AG04450 (cell line): ENCODE measurements at regions not wholly inside any gene's neighbourhood (a gene's known extent, or its start where the extent isn't known, plus 50 kb on each side); places are given as distances from the start of the nearest gene placed in this dataset.

ENCODE experiments used
- CTCF ChIA-PET: fragments of 300-600, 350-600 bp; formaldehyde crosslinking; extraction: SDS; loops from one replicate; lab custom pipeline; 2022; ENCODE audit warnings: antibody characterized with exemption, inconsistent platforms; lab: Charles Lee
- POLR2A ChIA-PET: fragments of 350-600 bp; formaldehyde crosslinking; extraction: SDS; loops from one replicate; lab custom pipeline; 2021; ENCODE audit warnings: antibody characterized with exemption, inconsistent platforms; lab: Yijun Ruan, JAX
- DNase-seq: peaks from one replicate; pipeline ENCODE4 v3.0.0-alpha.2; 2011; ENCODE audit warnings: low read depth, low spot score
- H3K27ac ChIP-seq: one replicate; pipeline ENCODE4 v1.5.1; 2012; ENCODE audit warnings: low read depth, low read length, control low read depth
- H3K27me3 ChIP-seq: one replicate; pipeline ENCODE4 v1.6.0; 2012; ENCODE audit warnings: low read length; ENCODE audit not compliant: control insufficient read depth, insufficient read depth
- H3K4me3 ChIP-seq: 2 replicates; pipeline ENCODE4 v1.5.1; 2011; ENCODE audit warnings: mild to moderate bottlenecking, low read depth, low read length, control low read depth
- H3K9me3 ChIP-seq: 2 replicates; pipeline ENCODE4 v1.5.1; 2012; ENCODE audit warnings: low read length; ENCODE audit not compliant: control insufficient read depth, insufficient read depth
- TF ChIP-seq, protein P1 (sequence below): IDR thresholded peaks from 2 replicates; pipeline ENCODE4 v1.5.1; 2011; ENCODE audit warnings: low read depth, low read length, control low read depth, inconsistent platforms

DNA sequence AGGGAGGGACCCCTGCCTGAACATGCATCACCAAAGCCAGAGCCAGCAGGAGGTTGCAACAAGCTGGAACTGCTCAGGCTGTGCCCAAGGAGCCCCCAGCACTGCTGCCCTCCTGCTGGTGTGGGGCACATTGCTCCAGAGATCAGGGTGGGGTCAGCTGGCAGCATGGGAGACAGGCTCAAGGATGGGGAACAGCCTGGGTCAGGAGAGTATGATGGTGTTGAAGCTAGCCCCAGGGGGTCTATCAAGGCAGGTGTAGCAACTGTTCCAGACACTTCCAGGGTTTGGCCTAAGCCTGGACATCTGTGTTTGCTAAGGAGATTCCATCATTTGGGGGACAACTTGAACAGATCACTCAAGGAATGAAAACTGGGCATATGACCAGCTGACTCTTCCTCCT lies 133.1 kb downstream of the ATPSCKMT start:
- CTCF ChIA-PET = no interaction called here
- POLR2A ChIA-PET = no interaction called here
- DNase-seq = no peak
- H3K9me3 ChIP-seq = no peaks in the 10 kb centered on the region; the same call in 1 of the 2 replicates
- no peak overlapping the region for H3K4me3 ChIP-seq
- TF ChIP-seq, protein P1, sequence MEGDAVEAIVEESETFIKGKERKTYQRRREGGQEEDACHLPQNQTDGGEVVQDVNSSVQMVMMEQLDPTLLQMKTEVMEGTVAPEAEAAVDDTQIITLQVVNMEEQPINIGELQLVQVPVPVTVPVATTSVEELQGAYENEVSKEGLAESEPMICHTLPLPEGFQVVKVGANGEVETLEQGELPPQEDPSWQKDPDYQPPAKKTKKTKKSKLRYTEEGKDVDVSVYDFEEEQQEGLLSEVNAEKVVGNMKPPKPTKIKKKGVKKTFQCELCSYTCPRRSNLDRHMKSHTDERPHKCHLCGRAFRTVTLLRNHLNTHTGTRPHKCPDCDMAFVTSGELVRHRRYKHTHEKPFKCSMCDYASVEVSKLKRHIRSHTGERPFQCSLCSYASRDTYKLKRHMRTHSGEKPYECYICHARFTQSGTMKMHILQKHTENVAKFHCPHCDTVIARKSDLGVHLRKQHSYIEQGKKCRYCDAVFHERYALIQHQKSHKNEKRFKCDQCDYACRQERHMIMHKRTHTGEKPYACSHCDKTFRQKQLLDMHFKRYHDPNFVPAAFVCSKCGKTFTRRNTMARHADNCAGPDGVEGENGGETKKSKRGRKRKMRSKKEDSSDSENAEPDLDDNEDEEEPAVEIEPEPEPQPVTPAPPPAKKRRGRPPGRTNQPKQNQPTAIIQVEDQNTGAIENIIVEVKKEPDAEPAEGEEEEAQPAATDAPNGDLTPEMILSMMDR = no peak
- H3K27ac ChIP-seq = no peak overlapping the region
- H3K27me3 ChIP-seq = no peaks in the 10 kb centered on the region

- TF ChIP-seq, protein P1 = no peak
- Histone ChIP-seq H3K4me3 (no peak overlapping the region), H3K27ac (no peak overlapping the region), H3K9me3 (no peaks in the 10 kb centered on the region; the same call in 1 of the 2 replicates), H3K27me3 (no peaks in the 10 kb centered on the region)
- ChIA-PET CTCF (no interaction called here), POLR2A (no interaction called here)
- no peak for DNase-seq
These were observed 134.0 kb downstream of the ATPSCKMT start for GRCh38 chr5:10115669-10116068.

DNA sequence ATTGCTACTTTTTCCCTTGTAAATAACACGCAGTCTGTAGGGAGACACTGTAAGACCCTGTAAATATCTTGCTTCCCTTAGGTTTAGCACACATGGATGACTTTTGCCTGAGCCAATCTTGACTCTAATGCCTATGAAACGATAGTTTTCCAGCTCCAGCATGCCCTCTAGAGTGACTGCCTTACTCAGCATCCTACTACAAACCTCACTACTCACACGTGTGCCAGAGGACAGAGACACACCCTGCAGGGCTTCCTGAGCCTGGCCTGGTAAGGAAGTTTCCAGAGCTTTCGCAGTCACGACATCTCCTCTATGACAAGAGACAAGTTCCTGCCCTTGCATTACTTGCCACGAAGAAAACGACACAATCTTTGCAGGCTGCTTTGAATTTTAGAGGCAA lies 138.1 kb downstream of the ATPSCKMT start:
- ChIA-PET CTCF (interaction anchor here (1.1 to 1.5 kb wide), 4 partner anchors 10 to 337 kb away, joined by 3 to 4 read pairs (median 3); no protein-coding TSS in a partner anchor), POLR2A (no interaction called here)
- peak; percentile 33 for DNase-seq
- H3K4me3 ChIP-seq = no peak overlapping the region
- TF ChIP-seq, protein P1 = peak; percentile 65
- no peak overlapping the region for H3K27ac ChIP-seq
- no peaks in the 10 kb centered on the region for H3K27me3 ChIP-seq
- H3K9me3 ChIP-seq = peaks cover 4% of the 10 kb centered on the region

DNA sequence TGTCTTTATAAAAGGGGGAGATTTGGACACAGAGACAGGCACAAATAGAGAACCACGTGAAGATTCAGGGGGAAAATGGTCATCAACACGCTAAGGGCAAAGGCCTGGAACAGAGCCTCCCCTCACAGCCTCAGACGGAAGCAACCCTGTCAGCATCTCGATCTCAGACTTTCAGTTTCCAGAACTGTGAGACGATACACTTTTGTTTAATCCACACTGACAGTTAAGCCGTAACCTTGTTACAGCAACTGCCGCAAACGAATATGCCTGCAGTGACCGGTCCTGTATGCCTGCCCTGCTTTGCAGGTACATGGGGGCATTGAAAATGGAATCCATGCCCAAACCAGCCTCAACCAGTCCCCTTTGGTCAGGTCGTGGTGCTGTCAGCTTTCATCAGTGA lies 139.5 kb downstream of the ATPSCKMT start:
- H3K9me3 ChIP-seq = peaks cover 4% of the 10 kb centered on the region; the same call in 1 of the 2 replicates
- ChIA-PET CTCF (interaction anchor here (1.0 kb wide), 1 partner anchor 560 kb away, joined by 4 read pairs; no protein-coding TSS in a partner anchor), POLR2A (no interaction called here)
- TF ChIP-seq, protein P1 = no peak
- H3K4me3 ChIP-seq = no peak overlapping the region
- H3K27me3 ChIP-seq = no peaks in the 10 kb centered on the region
- no peak overlapping the region for H3K27ac ChIP-seq
- DNase-seq = no peak

DNA sequence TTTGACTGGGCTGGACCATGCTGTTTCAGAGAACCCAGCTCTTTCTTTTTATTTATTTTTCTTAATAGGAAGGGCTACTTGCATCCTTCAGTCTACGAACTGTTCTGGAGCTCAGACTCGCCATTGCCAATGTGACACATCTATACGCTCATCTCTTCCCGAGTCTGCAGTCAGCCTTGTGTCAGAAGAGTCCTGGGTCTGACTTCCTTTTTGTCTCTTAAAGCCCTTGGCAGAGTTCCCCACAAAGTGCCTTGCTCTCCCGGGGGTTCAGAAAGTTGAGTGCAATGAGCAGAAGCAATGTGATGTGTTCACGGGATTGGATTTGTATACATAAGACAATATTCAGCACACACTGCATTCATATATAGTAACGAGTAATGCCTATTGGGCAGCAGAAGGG lies 140.4 kb downstream of the ATPSCKMT start:
- H3K4me3 ChIP-seq = no peak overlapping the region
- POLR2A ChIA-PET = no interaction called here
- CTCF ChIA-PET = interaction anchor here (1.0 kb wide), 1 partner anchor 559 kb away, joined by 4 read pairs; no protein-coding TSS in a partner anchor
- no peak for DNase-seq
- H3K27ac ChIP-seq = no peak overlapping the region
- peaks cover 4% of the 10 kb centered on the region; the same call in 1 of the 2 replicates for H3K9me3 ChIP-seq
- peaks cover 3% of the 10 kb centered on the region for H3K27me3 ChIP-seq
- TF ChIP-seq, protein P1 = no peak
